H9 (cell line): ENCODE measurements at regions not wholly inside any gene's neighbourhood (a gene's known extent, or its start where the extent isn't known, plus 50 kb on each side); places are given as distances from the start of the nearest gene placed in this dataset.

Experiments used
- DNase-seq: peaks from one replicate; pipeline ENCODE4 v3.0.0-alpha.2; 2017
- H2AFZ ChIP-seq: one replicate; pipeline ENCODE4 v1.6.1; 2013; ENCODE audit warnings: mild to moderate bottlenecking, low read length, control low read depth, moderate library complexity
- H2AK5ac ChIP-seq: 2 replicates; pipeline ENCODE4 v1.6.1; 2013; ENCODE audit warnings: low read length, control low read depth, mixed read lengths; ENCODE audit not compliant: insufficient read length
- H2BK120ac ChIP-seq: one replicate; pipeline ENCODE4 v1.6.1; 2013; ENCODE audit warnings: low read depth, mild to moderate bottlenecking, low read length, control low read depth, inconsistent platforms; ENCODE audit not compliant: poor library complexity, severe bottlenecking
- H2BK12ac ChIP-seq: 2 replicates; pipeline ENCODE4 v1.6.1; 2013; ENCODE audit warnings: low read length, control low read depth, mixed read lengths, low read depth; ENCODE audit not compliant: insufficient read length
- H2BK15ac ChIP-seq: 2 replicates; pipeline ENCODE4 v1.6.1; 2013; ENCODE audit warnings: low read depth, low read length, control low read depth
- H2BK20ac ChIP-seq: one replicate; pipeline ENCODE4 v1.6.1; 2013; ENCODE audit warnings: low read depth, mild to moderate bottlenecking, low read length, control low read depth, inconsistent platforms; ENCODE audit not compliant: poor library complexity, severe bottlenecking
- H2BK5ac ChIP-seq: 2 replicates; pipeline ENCODE4 v1.6.1; 2013; ENCODE audit warnings: low read length, control low read depth, mixed read lengths; ENCODE audit not compliant: insufficient read length
- H3K14ac ChIP-seq: 2 replicates; pipeline ENCODE4 v1.6.1; 2013; ENCODE audit warnings: low read length, control low read depth; ENCODE audit not compliant: insufficient read depth
- H3K18ac ChIP-seq: 2 replicates; pipeline ENCODE4 v1.6.1; 2013; ENCODE audit warnings: low read depth, mild to moderate bottlenecking, mixed read lengths, low read length, control low read depth; ENCODE audit not compliant: insufficient read length
- H3K23ac ChIP-seq: 2 replicates; pipeline ENCODE4 v1.6.1; 2013; ENCODE audit warnings: low read length, control low read depth, mixed read lengths, low read depth; ENCODE audit not compliant: insufficient read length
- H3K23me2 ChIP-seq: 2 replicates; pipeline ENCODE4 v1.6.1; 2013; ENCODE audit warnings: low read depth, mild to moderate bottlenecking, mixed read lengths, low read length, control low read depth; ENCODE audit not compliant: insufficient read length, poor library complexity, severe bottlenecking
- H3K27ac ChIP-seq: 2 replicates; pipeline ENCODE4 v1.5.1; 2013; ENCODE audit warnings: low read length, control low read depth, mixed read lengths, low read depth; ENCODE audit not compliant: insufficient read length
- H3K27me3 ChIP-seq: 2 replicates; pipeline ENCODE4 v1.6.1; 2013; ENCODE audit warnings: low read length, control low read depth, inconsistent platforms; ENCODE audit not compliant: insufficient read depth
- H3K4ac ChIP-seq: 2 replicates; pipeline ENCODE4 v1.6.1; 2013; ENCODE audit warnings: low read depth, mild to moderate bottlenecking, control low read depth, inconsistent platforms, low read length, moderate library complexity
- H3K4me1 ChIP-seq: 2 replicates; pipeline ENCODE4 v1.6.1; 2013; ENCODE audit warnings: low read length, control low read depth, inconsistent platforms; ENCODE audit not compliant: insufficient read depth
- H3K4me2 ChIP-seq: 2 replicates; pipeline ENCODE4 v1.6.1; 2013; ENCODE audit warnings: low read length, control low read depth, mixed read lengths; ENCODE audit not compliant: insufficient read length, insufficient read depth
- H3K56ac ChIP-seq: 2 replicates; pipeline ENCODE4 v1.6.1; 2013; ENCODE audit warnings: low read depth, mild to moderate bottlenecking, mixed read lengths, low read length, control low read depth; ENCODE audit not compliant: insufficient read length
- H3K79me1 ChIP-seq: 2 replicates; pipeline ENCODE4 v1.6.1; 2013; ENCODE audit warnings: low read depth, mild to moderate bottlenecking, moderate library complexity, low read length, control low read depth, inconsistent platforms; ENCODE audit not compliant: insufficient read depth, poor library complexity, severe bottlenecking
- H3K79me2 ChIP-seq: 2 replicates; pipeline ENCODE4 v1.6.1; 2013; ENCODE audit warnings: low read length, control low read depth, inconsistent platforms; ENCODE audit not compliant: insufficient read depth
- H3K9ac ChIP-seq: 2 replicates; pipeline ENCODE4 v1.6.1; 2013; ENCODE audit warnings: low read length, control low read depth, mixed read lengths; ENCODE audit not compliant: insufficient read length; ENCODE audit errors: extremely low read depth
- H3K9me3 ChIP-seq: one replicate; pipeline ENCODE4 v1.6.1; 2013; ENCODE audit warnings: low read depth, low read length, inconsistent platforms; ENCODE audit not compliant: control insufficient read depth
- H3T11ph ChIP-seq: one replicate; pipeline ENCODE4 v1.6.1; 2013; ENCODE audit warnings: mild to moderate bottlenecking, low read length, control low read depth, inconsistent platforms
- H4K20me1 ChIP-seq: one replicate; pipeline ENCODE4 v1.6.1; 2013; ENCODE audit not compliant: control insufficient read depth, insufficient read length, insufficient read depth
- H4K5ac ChIP-seq: 2 replicates; pipeline ENCODE4 v1.6.1; 2013; ENCODE audit warnings: low read depth, mild to moderate bottlenecking, mixed read lengths, low read length, control low read depth; ENCODE audit not compliant: insufficient read length
- H4K8ac ChIP-seq: replicated peaks from 2 replicates; pipeline ENCODE4 v1.6.1; 2013; ENCODE audit warnings: low read length, control low read depth, mixed read lengths, low read depth; ENCODE audit not compliant: insufficient read length
- H4K91ac ChIP-seq: 2 replicates; pipeline ENCODE4 v1.6.1; 2013; ENCODE audit warnings: low read depth, mild to moderate bottlenecking, moderate library complexity, mixed read lengths, low read length, control low read depth; ENCODE audit not compliant: insufficient read length
- H3K27ac Mint-ChIP-seq, 3 experiments: 2 replicates in 2 of 3; 3 replicates in 1 of 3; pipeline ENCODE4 v1.8.0; 2020 to 2021; ENCODE audit warnings: mixed read lengths in 3 of 3, mild to moderate bottlenecking in 1 of 3, moderate library complexity in 1 of 3
- H3K27me3 Mint-ChIP-seq: 2 replicates; pipeline ENCODE4 v1.8.0; 2021; ENCODE audit warnings: low read depth, mild to moderate bottlenecking, moderate library complexity, mixed read lengths
- H3K36me3 Mint-ChIP-seq, 3 experiments: 2 replicates in 2 of 3; 3 replicates in 1 of 3; pipeline ENCODE4 v1.8.0; 2020 to 2021; ENCODE audit warnings: low read depth in 3 of 3, mixed read lengths in 3 of 3; ENCODE audit not compliant: insufficient read depth in 1 of 3
- H3K4me1 Mint-ChIP-seq, 2 experiments: 2 replicates each; pipeline ENCODE4 v1.8.0; 2020; ENCODE audit warnings: mixed read lengths in 2 of 2
- H3K4me3 Mint-ChIP-seq, 2 experiments: 2 replicates in 1 of 2; 3 replicates in 1 of 2; pipeline ENCODE4 v1.8.0; 2020 to 2021; ENCODE audit warnings: mild to moderate bottlenecking in 2 of 2, mixed read lengths in 2 of 2, moderate library complexity in 1 of 2
- H3K9me3 Mint-ChIP-seq, 2 experiments: 2 replicates in 1 of 2; 3 replicates in 1 of 2; pipeline ENCODE4 v1.8.0; 2020; ENCODE audit warnings: mild to moderate bottlenecking in 2 of 2, mixed read lengths in 2 of 2, moderate library complexity in 1 of 2
- CTCF ChIP-seq: fragments of 200-600 bp; sonication (generic); conservative IDR thresholded peaks from 3 replicates; pipeline ENCODE4 v1.8.0; 2021; ENCODE audit warnings: antibody characterized with exemption, mild to moderate bottlenecking
- WGBS: extraction: QIAGEN DNeasy Blood & Tissue Kit; methylation state at CpG from one replicate; pipeline ENCODE4 v1.1.7; 2013; ENCODE audit warnings: missing lambda C conversion rate, low lambda C conversion rate, mixed read lengths; ENCODE audit not compliant: insufficient read length; ENCODE audit errors: extremely low coverage; 5-methylcytosine and 5-hydroxymethylcytosine counted together

DNA sequence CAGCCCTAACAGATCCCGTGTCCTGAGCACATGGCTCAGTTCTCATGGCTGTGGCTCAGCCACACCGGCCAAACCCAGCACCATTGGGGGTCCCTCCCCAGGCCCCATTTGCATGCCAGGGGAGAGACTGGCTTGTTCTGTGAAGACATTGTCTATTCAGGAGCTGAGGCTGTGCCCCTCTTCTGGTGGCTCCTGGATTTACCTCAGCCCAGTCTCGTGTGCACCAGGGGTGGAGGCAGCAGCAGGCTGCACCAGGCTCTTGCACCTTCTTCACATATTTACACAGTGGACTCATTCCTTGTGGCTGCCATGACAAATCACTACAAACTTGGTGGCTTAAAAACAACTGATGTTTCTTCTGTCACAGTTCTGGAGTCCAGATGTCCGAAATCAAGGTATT lies 92.4 kb upstream of the ITGA6 start:
- TF ChIP-seq CTCF = peak; percentile 36; the same call in 2 of the 3 replicates
- no peak overlapping the region for H2BK5ac ChIP-seq
- no peaks in the 10 kb centered on the region for H3K9me3 ChIP-seq
- no peak overlapping the region for H3K9ac ChIP-seq
- no peak overlapping the region for H2BK20ac ChIP-seq
- H2AFZ ChIP-seq = no peak overlapping the region
- Mint-ChIP-seq H3K4me1 (peaks cover 19 to 25% of the 10 kb centered on the region in 2 experiments), H3K27me3 (peaks cover 11% of the 10 kb centered on the region), H3K27ac (no peak overlapping the region), H3K9me3 (no peaks in the 10 kb centered on the region; a peak in 1 of 5 replicates), H3K4me3 (no peak overlapping the region), H3K36me3 (no peaks in the 10 kb centered on the region)
- H3K27me3 ChIP-seq = no peaks in the 10 kb centered on the region
- H3K14ac ChIP-seq = no peak overlapping the region
- no peak overlapping the region for H4K8ac ChIP-seq
- no peak overlapping the region for H3K56ac ChIP-seq
- no peaks in the 10 kb centered on the region for H3K79me1 ChIP-seq
- no peaks in the 10 kb centered on the region for H3K23me2 ChIP-seq
- H2BK15ac ChIP-seq = no peak overlapping the region
- H4K91ac ChIP-seq = no peak overlapping the region
- H3K4me1 ChIP-seq = no peaks in the 10 kb centered on the region; the same call in 1 of the 2 replicates
- no peak overlapping the region for H3K18ac ChIP-seq
- DNase-seq = peak; percentile 49
- WGBS = no CpG with 5 or more reads among the region's 4 CpGs
- no peak overlapping the region for H3K27ac ChIP-seq
- H2BK12ac ChIP-seq = no peak overlapping the region
- H2BK120ac ChIP-seq = no peak overlapping the region
- H2AK5ac ChIP-seq = no peak overlapping the region
- no peaks in the 10 kb centered on the region for H3K79me2 ChIP-seq
- H3K4me2 ChIP-seq = no peak overlapping the region
- no peaks in the 10 kb centered on the region for H4K20me1 ChIP-seq
- no peak overlapping the region for H4K5ac ChIP-seq
- H3T11ph ChIP-seq = no peak overlapping the region
- H3K4ac ChIP-seq = no peak overlapping the region
- H3K23ac ChIP-seq = no peak overlapping the region
